ENCODE measurements at regions not wholly inside any gene's neighbourhood (a gene's known extent, or its start where the extent isn't known, plus 50 kb on each side); places are given as distances from the start of the nearest gene placed in this dataset.

- no peak for DNase-seq (ENCODE audit: low read depth in 2 of 2)
Measured at GRCh38 chr9:29659736-29660135, 2086.5 kb upstream of the C9orf72 start.

DNA sequence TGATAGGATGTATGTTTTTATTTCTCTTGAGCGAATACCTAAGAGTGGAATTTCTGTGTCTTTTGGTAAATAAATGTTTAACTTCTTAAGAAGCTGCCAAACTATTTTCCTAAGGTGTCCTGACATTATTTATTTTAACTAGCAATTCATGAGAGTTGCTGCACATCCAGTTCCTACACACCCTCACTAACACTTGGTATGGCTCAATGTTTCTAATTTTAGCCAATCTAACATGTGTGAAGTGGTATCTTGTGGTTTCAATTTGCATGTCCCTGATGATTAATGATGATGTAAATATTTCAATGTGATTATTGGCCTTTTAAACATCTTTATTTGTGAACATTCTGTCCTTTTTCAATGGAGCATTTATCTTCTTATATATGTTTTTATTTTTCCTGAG is 2095.5 kb upstream of the C9orf72 start:
- no peak for DNase-seq (ENCODE audit: low read depth in 2 of 2)

DNA sequence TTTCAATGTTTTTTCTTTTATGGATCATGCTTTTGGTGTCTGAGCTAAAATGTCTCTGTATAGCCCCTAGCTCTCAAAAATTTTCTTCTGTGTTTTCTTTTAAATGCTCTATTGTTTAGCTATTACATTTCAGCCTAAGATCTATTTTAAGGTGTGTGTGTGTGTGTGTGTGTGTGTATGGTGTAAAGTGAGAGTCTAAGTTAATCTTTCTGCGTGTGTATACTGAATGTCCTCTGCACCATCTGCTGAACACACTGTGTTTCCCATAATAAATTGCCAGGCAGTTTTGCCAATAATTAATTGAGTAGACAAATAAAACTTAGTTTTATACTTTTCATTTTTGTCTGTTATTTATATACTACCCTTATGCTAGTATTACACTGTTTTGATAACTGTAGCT is 2096.3 kb upstream of the C9orf72 start:
- DNase-seq (ENCODE audit: low read depth in 2 of 2) = no peak

GRCh38 chr9:29685531-29685930 is 2112.2 kb upstream of the C9orf72 start:
- no peak for DNase-seq (ENCODE audit: low read depth in 2 of 2)

DNA sequence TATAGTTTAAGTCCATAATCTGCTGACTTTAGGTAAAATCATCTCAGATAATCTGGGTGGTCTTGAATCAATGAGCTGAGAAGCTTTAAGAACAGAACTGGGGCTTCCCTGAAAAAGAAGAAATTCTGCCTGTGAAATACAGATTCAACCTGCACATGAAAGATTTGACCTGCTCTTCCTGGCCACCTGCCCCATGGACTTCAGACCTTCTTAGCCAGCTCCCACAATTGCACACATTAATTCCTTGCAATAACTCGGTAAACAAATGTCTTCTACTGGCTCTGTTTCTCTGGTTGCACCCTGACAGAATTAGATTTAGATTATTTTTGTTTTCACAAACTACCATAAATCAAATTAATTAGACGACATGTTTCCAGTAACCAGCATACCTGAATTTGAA is 2117.9 kb upstream of the C9orf72 start:
- no peak for DNase-seq (ENCODE audit: low read depth in 2 of 2)

DNA sequence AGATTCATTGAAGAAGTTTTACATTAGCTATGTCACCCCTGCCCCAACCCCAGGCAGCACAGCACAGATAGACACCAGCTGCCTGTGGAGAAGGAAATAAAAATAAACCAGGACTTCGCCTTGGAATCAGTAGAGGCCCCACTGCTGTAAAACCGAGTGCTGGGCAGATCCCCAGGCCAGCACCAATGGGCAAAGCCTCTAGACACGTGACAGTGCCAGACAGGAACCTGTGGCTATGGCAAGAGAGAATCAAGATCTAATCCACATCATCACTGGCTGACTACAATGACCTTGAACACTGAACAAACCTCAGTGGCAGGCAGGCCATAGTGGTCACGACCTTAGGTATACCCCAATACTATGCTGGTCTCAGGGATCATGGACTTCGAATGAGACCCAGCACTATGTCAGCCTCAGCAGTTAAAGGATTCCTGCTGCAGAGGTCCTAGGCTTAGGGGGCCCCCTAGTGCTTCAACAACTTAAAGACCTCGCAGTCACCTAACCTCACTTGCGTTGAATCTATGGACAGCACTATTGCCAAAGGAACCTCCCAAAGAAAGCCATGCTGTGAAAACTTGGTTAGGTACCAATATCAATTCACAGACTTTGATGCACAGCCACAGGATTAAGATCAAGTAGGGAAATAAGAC is 2118.6 kb upstream of the C9orf72 start:
- no peak for DNase-seq (ENCODE audit: low read depth in 2 of 2)

- DNase-seq (ENCODE audit: low read depth in 2 of 2) = no peak
Measured at GRCh38 chr9:29697011-29697410, 2123.7 kb upstream of the C9orf72 start.

DNA sequence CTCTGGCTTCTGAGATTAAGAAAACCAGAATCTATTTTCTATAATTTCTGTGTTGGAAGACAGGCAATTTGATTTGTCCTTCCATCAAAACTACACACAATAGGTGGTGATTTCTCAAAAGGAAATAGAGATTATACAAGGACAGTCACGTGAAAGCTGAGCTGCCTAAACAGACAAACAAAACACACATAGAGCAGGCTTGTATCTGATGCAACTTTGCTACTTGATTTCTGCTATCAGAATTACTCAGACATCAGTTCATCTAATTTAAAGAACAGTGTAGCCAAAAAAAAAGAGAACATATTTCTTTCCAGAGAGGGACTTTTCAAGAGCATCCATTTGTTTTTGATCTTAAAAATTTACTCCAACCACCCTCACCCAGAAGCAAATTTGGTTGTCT is 2128.3 kb upstream of the C9orf72 start:
- no peak for DNase-seq (ENCODE audit: low read depth in 2 of 2)

DNA sequence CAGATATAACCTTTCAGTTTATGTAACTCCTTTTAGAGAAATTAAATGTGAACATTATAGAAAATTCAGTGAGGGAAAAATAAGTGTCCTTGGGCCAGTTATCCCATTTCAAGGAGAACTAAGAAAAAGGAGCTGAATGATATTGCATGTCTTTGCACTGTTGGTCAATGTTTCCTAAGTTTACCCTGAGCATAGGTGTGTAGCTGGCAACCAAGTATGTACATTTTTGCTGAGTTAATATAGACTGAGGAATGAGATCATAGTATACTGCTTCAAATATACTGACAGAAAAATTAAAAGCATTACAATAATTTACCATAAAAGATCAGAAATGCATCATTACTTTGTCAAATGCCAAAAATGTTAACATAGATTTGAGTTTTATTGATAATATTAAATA is 2128.7 kb upstream of the C9orf72 start:
- no peak for DNase-seq (ENCODE audit: low read depth in 2 of 2)

DNA sequence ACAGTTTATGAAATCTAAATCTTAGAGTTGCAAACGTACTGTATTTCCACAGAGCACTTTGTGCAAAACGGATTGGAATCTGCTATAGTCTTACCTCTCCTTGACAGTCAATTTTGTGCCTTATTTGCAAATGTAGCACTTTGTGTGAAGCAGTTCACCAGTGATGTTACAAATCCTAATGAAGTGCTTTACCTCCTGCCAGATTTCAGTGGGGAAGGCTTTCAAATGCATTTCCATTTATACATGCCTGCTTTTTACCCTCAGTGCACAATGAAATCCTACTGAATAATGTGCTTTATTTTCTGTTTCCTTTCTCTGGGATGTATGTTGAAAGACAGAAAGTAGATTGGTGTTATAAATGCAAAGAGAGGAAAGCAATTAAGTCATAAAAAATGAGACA is 2141.6 kb upstream of the C9orf72 start:
- no peak for DNase-seq (ENCODE audit: low read depth in 2 of 2)

DNA sequence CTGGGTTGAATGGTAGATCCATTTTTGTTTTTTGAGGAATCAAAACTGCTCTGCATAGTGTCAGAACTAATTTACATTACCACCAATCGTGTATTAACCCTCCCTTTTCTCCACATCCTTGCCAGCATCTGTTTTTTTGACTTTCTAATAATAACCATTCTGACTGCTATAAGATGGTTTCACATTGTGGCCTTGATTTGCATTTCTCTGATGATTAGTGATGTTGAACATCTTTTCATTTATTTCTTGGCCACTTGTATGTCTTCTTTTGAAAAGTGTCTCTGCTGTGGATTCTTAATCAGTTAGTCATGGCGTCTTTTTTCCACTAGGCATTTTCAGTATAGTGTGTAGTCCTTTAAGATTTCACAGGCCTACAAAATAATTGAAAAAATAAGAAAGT is 2144.3 kb upstream of the C9orf72 start:
- no peak for DNase-seq (ENCODE audit: low read depth in 2 of 2)

DNA sequence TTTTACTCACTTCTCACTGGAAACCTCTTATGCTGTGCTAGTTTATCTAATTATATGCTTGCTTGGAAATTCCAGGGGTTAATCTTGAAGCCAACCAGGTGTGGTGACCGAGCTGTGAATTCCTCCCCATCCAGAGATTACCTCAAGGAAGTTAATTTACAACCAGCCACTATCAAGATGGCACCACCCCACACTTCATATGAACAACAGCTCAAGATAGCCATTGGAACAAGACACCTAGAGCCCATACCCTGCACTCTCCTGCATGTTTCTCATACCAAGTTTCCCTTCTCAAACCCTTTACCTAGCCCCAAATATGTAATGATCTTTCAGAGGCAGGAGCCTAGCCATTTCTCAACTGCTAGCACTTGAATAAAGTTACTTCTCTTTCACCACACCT is 2156.9 kb upstream of the C9orf72 start:
- no peak for DNase-seq (ENCODE audit: low read depth in 2 of 2)

- DNase-seq (ENCODE audit: low read depth in 2 of 2) = no peak
Measured at GRCh38 chr9:29740518-29740917, 2167.2 kb upstream of the C9orf72 start.

DNA sequence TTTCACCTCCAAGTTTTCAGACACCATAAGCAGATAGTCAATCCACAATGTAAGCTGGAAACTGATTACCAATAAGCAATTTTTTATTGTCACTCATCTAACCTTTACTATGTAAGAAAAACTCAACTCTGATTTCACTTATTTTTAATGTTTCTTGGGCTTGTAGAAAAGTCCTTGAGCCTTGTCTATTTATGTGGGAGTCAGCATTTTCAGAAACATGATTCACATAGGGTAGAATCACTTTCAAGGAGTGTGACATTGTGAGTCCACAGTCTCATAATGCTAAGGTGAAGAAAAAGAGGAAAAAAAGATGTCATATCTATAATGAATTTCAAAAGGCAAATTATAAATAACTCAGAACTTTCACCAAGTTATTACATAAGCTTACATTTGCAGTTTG is 2167.9 kb upstream of the C9orf72 start:
- no peak for DNase-seq (ENCODE audit: low read depth in 2 of 2)

DNA sequence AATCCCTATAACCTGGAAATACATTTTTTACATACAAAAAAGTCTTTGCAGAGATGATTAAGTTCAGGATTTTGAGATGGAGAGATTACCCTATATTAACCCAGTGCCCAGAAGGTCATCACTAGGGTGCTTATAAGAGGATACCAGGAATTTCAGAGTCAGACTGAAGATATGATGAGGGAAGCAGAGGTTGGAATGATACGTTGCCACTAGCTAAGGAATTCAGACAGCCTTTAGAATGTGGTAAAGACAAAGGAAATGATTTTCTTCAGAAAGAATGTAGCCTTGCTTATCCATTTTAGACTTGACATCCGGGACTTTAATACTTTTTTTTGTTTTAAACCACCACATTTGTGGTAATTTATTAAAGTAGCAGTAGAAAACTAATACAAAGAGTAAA is 2176.8 kb upstream of the C9orf72 start:
- DNase-seq (ENCODE audit: low read depth in 2 of 2) = no peak

DNA sequence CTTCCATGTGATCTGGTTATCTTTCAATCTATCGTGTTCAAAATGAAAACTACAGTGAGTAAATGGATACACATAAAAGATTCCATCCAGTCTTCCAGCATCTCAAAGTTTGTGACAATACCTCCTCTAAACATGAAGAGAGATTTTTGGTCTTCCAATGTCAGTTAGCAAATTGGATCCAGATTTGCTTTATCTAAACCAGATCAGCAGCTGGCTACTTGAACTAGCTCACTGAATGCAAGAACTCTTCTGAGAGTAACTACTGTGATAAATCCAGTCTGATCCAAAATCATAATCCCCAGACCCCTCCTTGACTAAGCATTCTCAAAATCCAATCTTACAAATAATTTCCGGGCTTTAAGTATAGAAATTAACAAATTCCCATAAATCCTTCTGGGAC is 2177.9 kb upstream of the C9orf72 start:
- DNase-seq (ENCODE audit: low read depth in 2 of 2) = no peak

- DNase-seq (ENCODE audit: low read depth in 2 of 2) = no peak
Measured at GRCh38 chr9:29753638-29754037, 2180.4 kb upstream of the C9orf72 start.

DNA sequence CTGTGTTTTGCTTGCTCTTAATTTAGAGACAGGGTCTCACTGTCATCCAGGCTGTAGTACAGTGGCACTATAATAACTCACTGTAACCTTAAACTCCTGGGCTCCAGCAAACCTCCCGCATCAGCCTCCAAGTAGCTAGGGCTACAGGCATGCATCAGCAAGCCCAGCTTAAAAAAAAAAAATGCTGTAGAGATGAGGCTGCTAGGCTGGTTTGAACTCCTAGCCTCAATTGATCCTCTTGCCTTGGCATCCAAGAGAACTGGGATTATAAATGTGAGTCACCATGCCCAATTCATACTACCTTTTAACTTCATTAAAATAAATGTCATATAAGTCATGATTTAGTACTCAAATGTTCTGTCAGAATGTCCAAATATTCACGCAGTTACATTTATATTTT is 2195.7 kb upstream of the C9orf72 start:
- no peak for DNase-seq (ENCODE audit: low read depth in 2 of 2)

- DNase-seq (ENCODE audit: low read depth in 2 of 2) = no peak
Measured at GRCh38 chr9:29773676-29774075, 2200.4 kb upstream of the C9orf72 start.

DNA sequence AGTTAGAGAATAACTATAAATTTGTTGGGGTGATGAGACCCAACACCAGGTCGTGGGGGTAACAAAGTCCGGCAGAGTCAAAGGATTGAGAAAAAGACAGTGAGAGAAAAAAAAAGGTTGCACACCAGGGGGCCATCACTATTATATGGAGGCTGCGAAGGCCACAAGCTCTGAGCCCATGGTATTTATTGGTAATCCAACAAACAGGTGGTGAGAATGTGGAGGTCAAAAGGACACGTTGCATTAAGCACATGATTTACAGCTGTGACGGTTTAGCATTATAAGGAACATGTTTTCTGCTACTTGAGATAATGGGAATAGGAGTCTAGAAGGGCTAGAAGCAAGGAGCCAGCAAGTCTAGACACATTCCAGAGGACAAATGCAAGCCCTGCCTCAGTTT is 2202.2 kb upstream of the C9orf72 start:
- no peak for DNase-seq (ENCODE audit: low read depth in 2 of 2)

- no peak for DNase-seq (ENCODE audit: low read depth in 2 of 2)
Measured at GRCh38 chr9:29778281-29778849, 2205.1 kb upstream of the C9orf72 start.

DNA sequence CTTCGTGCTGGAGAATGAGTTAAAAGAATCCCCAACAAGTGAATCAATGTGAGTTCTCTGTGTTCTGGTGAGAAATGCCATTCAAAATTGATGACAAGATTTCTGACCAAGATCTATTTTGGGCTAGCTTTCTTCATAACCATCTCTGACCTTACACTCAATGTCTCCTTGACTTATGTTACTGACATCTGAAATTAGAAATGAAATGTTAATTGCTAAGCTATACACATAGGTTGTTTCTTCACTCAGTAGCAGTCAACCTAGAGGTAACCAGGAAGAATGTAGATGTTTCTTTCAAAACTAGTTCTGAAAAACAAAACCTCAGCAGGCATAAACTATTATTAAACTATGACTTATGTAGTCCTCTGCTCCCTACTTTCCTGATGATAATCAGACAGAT is 2220.7 kb upstream of the C9orf72 start:
- DNase-seq (ENCODE audit: low read depth in 2 of 2) = no peak

DNA sequence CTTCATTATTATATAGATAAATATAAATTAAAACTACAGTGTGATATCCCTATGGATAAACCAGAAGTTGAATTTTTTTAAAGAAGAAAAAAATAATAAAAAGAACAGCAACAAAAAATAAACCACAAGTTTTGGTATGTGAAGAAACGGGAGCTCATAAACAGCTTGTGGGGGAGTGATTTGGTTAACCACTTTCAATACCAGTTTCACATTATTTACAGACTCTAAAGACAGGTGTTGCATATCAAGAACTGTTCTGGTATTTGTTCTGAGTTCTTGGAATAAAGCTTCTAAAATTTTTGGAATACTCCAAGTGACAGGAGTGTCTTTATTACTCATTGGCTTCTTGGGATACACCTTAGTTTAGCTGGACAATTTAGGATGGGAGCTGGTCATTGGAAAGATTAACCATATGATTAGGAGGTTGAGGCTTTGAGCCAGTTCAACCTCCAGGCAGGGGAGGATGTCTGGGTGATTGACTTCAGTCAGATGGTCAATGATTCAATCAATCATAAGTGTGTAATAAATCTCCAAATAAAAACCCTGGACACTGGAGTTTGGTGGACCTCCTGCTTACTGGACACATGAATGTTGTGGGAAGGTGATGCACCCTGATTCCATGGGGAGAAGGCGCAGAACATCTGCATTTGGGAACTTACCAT is 2223.1 kb upstream of the C9orf72 start:
- no peak for DNase-seq (ENCODE audit: low read depth in 2 of 2)

DNA sequence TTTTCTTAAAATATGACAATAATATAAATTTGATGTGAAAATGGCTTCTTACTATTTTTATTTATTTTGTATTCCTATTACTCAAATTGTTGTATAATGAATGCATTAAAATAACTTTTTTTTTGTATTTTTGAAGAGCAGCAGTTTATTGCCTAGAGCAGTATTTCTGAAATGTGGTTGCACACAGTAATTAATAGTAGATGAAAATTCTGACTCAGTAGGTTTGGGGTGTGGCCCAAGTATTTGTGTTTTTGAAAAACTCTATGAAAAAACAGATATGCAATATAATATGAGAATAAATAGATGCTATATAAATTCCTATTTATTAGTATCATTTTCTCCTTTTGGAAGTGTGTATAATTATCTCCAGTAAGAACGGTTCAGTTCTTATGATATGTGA is 2225.3 kb upstream of the C9orf72 start:
- DNase-seq (ENCODE audit: low read depth in 2 of 2) = no peak
